Common myeloid progenitor, CD34-positive (primary cell): ENCODE measurements at regions not wholly inside any gene's neighbourhood (a gene's known extent, or its start where the extent isn't known, plus 50 kb on each side); places are given as distances from the start of the nearest gene placed in this dataset.

Experiments
- CTCF ChIA-PET: fragments of 350-600 bp; sonication (Branson Sonifier 250); formaldehyde crosslinking; loops from one replicate; lab custom pipeline; 2021; ENCODE audit warnings: antibody characterized with exemption; lab: Charles Lee
- POLR2A ChIA-PET: fragments of 350-600 bp; sonication (Branson Sonifier 250); formaldehyde crosslinking; loops from one replicate; lab custom pipeline; 2021; ENCODE audit warnings: antibody characterized with exemption; lab: Charles Lee
- DNase-seq, 3 donors: peaks; one replicate each; pipeline versions ENCODE4 v3.0.0 to v3.0.0-alpha.2; 2013
- H3K27ac ChIP-seq, 2 experiments: 1 replicate in 1 of 2; 2 replicates in 1 of 2; pipeline ENCODE4 v1.7.0; 2013; ENCODE audit warnings: inconsistent platforms in 2 of 2, low read length in 2 of 2, mild to moderate bottlenecking in 2 of 2, low read depth in 1 of 2, moderate library complexity in 1 of 2; ENCODE audit not compliant: severe bottlenecking in 2 of 2, insufficient read depth in 1 of 2, poor library complexity in 1 of 2
- H3K27me3 ChIP-seq, 5 experiments: replicated peaks in 2 of 5; 1 replicate in 3 of 5; 2 replicates in 2 of 5; pipeline versions ENCODE4 v1.6.1 to v1.7.0; 2013; ENCODE audit warnings: low read length in 4 of 5, mild to moderate bottlenecking in 2 of 5, moderate library complexity in 2 of 5, inconsistent platforms in 1 of 5; ENCODE audit not compliant: insufficient read depth in 5 of 5, control insufficient read depth in 4 of 5
- H3K36me3 ChIP-seq, 4 experiments: 1 replicate in 2 of 4; 2 replicates in 2 of 4; pipeline versions ENCODE4 v1.6.1 to v1.7.0; 2013; ENCODE audit warnings: low read length in 3 of 4, control low read depth in 1 of 4, mild to moderate bottlenecking in 1 of 4; ENCODE audit not compliant: control insufficient read depth in 4 of 4, insufficient read depth in 4 of 4
- H3K4me1 ChIP-seq, 4 experiments: 1 replicate in 3 of 4; 2 replicates in 1 of 4; pipeline versions ENCODE4 v1.6.1 to v1.7.1; 2013; ENCODE audit warnings: low read length in 3 of 4, mild to moderate bottlenecking in 3 of 4, control low read depth in 1 of 4, inconsistent platforms in 1 of 4, moderate library complexity in 1 of 4; ENCODE audit not compliant: control insufficient read depth in 4 of 4, insufficient read depth in 4 of 4; ENCODE audit errors: control extremely low read depth in 1 of 4
- H3K4me3 ChIP-seq, 7 experiments: 1 replicate in 4 of 7; 2 replicates in 3 of 7; pipeline versions ENCODE4 v1.5.1 to v1.7.0; 2013; ENCODE audit warnings: mild to moderate bottlenecking in 7 of 7, low read length in 6 of 7, moderate library complexity in 6 of 7, inconsistent platforms in 2 of 7, low read depth in 2 of 7, control low read depth in 1 of 7; ENCODE audit not compliant: insufficient read depth in 4 of 7, control insufficient read depth in 1 of 7; ENCODE audit errors: extremely low read depth in 1 of 7
- H3K9me3 ChIP-seq, 5 experiments: 1 replicate in 4 of 5; 2 replicates in 1 of 5; pipeline versions ENCODE4 v1.6.1 to v1.7.1; 2013; ENCODE audit warnings: low read length in 4 of 5, mild to moderate bottlenecking in 2 of 5, inconsistent platforms in 1 of 5, low read depth in 1 of 5, moderate library complexity in 1 of 5; ENCODE audit not compliant: control insufficient read depth in 4 of 5, insufficient read depth in 2 of 5; ENCODE audit errors: control extremely low read depth in 1 of 5
- WGBS: methylation state at CpG from one replicate; pipeline ENCODE4 v1.1.5; 2013; ENCODE audit not compliant: insufficient coverage; 5-methylcytosine and 5-hydroxymethylcytosine counted together

DNA sequence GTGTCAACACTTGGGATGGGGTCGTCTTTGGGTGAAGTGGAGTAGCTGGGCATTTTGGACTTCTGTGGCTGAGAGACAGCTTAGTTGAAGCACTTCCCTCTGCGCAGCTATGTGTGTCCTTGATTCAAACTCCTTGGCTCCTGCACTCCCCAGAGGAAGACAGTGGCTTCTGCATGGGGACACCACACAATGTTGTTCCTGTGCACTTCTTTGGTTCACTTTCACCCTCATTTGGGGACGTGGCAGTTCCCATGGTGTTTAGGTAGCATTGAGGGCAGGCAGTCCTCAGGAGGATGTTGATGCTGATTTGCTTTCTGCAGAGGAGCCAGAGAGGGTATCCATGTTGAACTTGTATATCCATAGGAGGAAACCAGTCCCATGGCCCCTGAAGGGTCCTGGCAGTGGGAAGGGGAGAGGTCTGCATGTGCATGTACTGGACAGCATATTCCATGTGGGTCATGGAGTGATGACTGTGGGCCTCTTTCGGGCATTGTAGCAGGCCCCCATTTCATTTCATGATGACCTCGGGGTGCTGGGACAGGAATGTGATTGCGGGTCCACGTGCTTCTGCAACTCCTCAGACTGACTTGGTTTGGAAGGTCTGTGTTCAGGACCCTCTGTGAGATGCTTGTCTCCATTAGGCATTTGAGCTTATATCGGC is 135.4 kb downstream of the SNRPN start:
- POLR2A ChIA-PET: no interaction called here
- Histone ChIP-seq H3K4me3 (no peak overlapping the region), H3K9me3 (peaks cover 4 to 93% (median 73%) of the 10 kb centered on the region in 5 experiments), H3K4me1 (no peaks in the 10 kb centered on the region), H3K27ac (no peak overlapping the region), H3K27me3 (no peaks in the 10 kb centered on the region), H3K36me3 (peaks cover 21 to 99% (median 47%) of the 10 kb centered on the region in 4 experiments)
- WGBS: 78% methylated on average over 6 of the region's 8 CpGs
- CTCF ChIA-PET: no interaction called here
- DNase-seq: no peak

DNA sequence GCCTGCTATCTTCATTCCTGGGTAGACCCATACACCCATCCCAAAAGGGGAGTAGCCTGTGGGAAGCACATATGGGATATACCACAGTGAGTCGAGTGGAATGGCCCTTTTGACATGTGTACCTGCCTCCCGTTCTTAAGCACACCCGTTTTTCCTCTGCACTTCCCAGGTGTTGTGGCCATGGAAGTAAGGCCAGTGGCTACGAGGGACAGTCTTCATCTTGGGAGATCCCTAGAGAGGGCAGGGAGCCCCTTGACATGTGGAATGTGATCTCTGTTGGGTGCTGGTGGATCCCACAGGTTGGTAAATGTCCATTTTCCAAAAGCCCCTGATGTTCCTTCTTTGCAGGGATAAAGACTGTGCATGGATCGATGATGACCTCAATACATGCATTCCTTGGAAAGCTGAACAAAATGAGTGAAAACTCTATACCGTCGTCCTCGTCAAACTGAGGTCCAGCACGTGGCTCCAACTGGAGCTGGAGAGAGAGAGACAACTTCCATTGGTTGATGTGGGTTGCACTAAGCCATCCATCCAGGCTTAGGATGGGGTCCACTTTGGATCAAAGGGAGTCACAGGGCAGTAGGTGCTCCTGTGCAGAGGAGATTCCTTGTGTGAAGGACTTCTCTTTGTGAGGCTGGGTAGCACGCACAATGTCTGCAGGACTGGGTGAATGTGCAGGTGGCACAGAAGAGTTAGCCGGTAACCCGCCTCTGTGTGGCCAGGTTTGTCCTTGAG is 136.8 kb downstream of the SNRPN start:
- H3K27ac ChIP-seq: no peak overlapping the region
- CTCF ChIA-PET: no interaction called here
- peaks cover 19 to 96% (median 46%) of the 10 kb centered on the region in 4 experiments for H3K36me3 ChIP-seq
- DNase-seq: no peak
- no peak overlapping the region for H3K4me3 ChIP-seq
- 81% methylated on average over 12 of the region's 12 CpGs for WGBS
- H3K9me3 ChIP-seq: peaks cover 4 to 90% (median 64%) of the 10 kb centered on the region in 5 experiments
- H3K4me1 ChIP-seq: no peaks in the 10 kb centered on the region
- POLR2A ChIA-PET: no interaction called here
- no peaks in the 10 kb centered on the region for H3K27me3 ChIP-seq

DNA sequence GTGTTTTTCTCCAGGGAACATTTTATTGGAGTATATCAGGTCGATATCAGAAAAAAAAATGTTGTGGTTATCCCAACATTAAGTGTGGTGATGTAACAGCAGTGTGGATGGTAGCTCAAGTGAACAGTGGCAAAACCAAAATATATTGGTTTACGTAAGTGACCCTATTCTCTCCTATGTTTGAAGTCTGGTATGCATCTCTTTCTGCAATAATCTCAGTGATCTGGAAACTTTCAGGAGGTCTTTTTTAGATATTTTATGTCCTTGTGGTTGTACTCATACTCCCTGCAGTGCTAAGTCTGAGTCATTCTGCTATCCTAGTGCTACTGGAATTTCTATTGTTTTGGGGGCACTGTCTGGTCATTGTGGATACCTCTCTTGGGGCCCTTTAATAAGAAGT is 137.9 kb downstream of the SNRPN start:
- peaks cover 4 to 87% (median 57%) of the 10 kb centered on the region in 5 experiments for H3K9me3 ChIP-seq
- no peak overlapping the region for H3K4me3 ChIP-seq
- H3K27me3 ChIP-seq: no peaks in the 10 kb centered on the region
- no peak for DNase-seq
- H3K27ac ChIP-seq: no peak overlapping the region
- CTCF ChIA-PET: no interaction called here
- H3K36me3 ChIP-seq: peaks cover 23 to 96% (median 45%) of the 10 kb centered on the region in 4 experiments
- H3K4me1 ChIP-seq: no peaks in the 10 kb centered on the region
- POLR2A ChIA-PET: no interaction called here
- no CpG with 5 or more reads among the region's 2 CpGs for WGBS

DNA sequence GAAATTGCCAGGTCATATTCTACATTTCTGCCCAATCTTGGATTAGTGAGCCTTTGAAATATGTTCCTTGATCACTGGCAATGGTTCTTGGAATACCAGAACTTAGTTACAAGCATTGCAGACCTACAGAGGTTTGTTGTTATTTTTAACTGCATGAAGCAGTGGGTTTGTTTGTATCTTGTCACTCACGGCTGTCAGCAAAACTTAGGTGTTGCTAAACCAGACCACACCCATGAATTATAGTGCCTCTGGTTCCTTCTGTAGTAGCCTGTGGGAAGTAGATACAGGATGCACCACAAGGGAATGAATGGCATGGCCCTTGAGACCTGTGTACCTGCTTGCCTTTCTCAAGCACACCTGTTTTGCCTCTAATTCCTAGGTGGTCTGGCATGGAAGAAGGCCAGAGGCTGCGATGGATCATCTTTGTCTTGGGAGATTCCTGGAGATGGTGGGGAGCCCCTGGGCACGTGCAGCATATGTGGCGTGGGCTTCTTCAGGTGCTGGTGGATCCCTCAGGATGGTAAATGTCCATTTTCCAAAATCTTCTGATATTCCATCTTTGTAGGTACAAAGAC is 138.8 kb downstream of the SNRPN start:
- peaks cover 4 to 83% (median 53%) of the 10 kb centered on the region in 5 experiments for H3K9me3 ChIP-seq
- no peak overlapping the region for H3K27ac ChIP-seq
- no peaks in the 10 kb centered on the region for H3K4me1 ChIP-seq
- H3K4me3 ChIP-seq: no peak overlapping the region
- no peaks in the 10 kb centered on the region for H3K27me3 ChIP-seq
- peaks cover 17 to 90% (median 43%) of the 10 kb centered on the region in 4 experiments for H3K36me3 ChIP-seq
- CTCF ChIA-PET: no interaction called here
- POLR2A ChIA-PET: no interaction called here
- 77% methylated on average over 3 of the region's 4 CpGs for WGBS
- no peak for DNase-seq

DNA sequence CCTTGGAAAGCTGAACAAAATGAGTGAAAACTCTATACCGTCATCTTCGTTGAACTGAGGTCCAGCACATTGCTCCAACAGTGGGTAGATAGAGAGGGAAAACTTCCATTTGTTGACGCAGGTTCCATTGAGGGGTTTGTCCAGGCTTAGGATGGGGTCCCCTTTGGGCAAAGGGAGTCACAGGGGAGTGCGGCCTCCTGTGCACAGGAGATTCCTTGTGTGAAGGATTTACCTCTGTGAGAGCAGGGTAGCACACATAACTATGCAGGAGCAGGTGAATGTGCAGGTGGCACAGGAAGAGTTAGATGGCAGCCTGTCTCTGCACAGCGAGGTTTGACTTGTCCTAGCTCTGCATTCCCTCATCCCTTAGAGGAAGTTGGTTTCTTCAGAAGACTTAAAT is 139.3 kb downstream of the SNRPN start:
- H3K4me3 ChIP-seq: no peak overlapping the region
- 90% methylated on average over 5 of the region's 5 CpGs for WGBS
- H3K4me1 ChIP-seq: no peaks in the 10 kb centered on the region
- DNase-seq: no peak
- H3K9me3 ChIP-seq: peaks cover 4 to 78% (median 55%) of the 10 kb centered on the region in 5 experiments
- no peaks in the 10 kb centered on the region for H3K27me3 ChIP-seq
- H3K27ac ChIP-seq: no peak overlapping the region
- H3K36me3 ChIP-seq: peaks cover 18 to 89% (median 43%) of the 10 kb centered on the region in 4 experiments
- CTCF ChIA-PET: no interaction called here
- POLR2A ChIA-PET: no interaction called here

DNA sequence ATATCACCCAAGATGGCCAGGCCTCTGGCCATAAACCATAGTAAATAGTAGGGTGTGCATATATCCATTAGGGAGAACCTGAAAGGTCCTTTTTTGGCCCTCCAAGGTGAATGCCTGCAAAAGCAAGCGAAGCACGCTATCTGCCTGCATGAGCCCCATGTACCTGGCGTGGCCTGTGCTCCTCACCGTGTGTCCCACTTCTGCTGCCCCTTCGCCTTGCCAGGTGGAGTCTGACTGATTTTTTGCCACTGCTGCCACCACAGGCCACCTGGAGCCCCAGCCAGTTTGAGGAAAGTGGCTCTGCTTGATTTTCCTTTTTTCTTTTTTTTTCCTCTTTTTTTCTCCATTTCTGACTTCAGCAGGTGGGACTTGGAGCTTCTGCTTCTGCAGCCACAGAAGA is 139.7 kb downstream of the SNRPN start:
- Histone ChIP-seq H3K4me3 (no peak overlapping the region), H3K27me3 (no peaks in the 10 kb centered on the region), H3K9me3 (peaks cover 5 to 74% (median 52%) of the 10 kb centered on the region in 5 experiments), H3K4me1 (no peaks in the 10 kb centered on the region), H3K36me3 (peaks cover 21 to 89% (median 45%) of the 10 kb centered on the region in 4 experiments), H3K27ac (no peak overlapping the region)
- no peak for DNase-seq
- 89% methylated on average over 5 of the region's 5 CpGs for WGBS
- CTCF ChIA-PET: no interaction called here
- POLR2A ChIA-PET: no interaction called here

DNA sequence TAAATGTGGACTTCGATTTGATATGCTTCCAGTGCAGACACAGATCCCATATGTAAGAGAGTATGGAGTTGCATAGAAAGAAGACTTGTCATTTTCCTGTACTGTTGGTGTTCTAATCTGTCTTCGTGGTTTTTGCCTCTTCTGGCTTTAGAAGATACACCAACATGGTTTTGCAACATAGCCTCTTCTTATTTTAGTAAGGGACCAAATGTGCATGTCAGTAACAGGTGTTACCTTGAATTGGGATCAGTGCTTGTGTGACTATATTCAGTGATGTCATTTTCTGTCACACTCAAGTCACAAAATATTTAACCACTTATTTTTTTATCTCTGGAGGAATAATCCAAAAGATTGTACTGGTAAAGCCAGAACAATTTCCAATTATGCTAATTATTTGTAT is 140.4 kb downstream of the SNRPN start:
- DNase-seq: peak in 1 of 3 donors; percentile 3
- Histone ChIP-seq H3K4me1 (no peaks in the 10 kb centered on the region), H3K27ac (no peak overlapping the region), H3K27me3 (no peaks in the 10 kb centered on the region), H3K4me3 (no peak overlapping the region), H3K36me3 (peaks cover 23 to 89% (median 44%) of the 10 kb centered on the region in 4 experiments), H3K9me3 (peaks cover 5 to 70% (median 47%) of the 10 kb centered on the region in 5 experiments)
- POLR2A ChIA-PET: no interaction called here
- WGBS: 25% methylated on average over 1 of the region's 2 CpGs
- CTCF ChIA-PET: no interaction called here
